Memory B cell (primary cell): ENCODE measurements at regions not wholly inside any gene's neighbourhood (a gene's known extent, or its start where the extent isn't known, plus 50 kb on each side); places are given as distances from the start of the nearest gene placed in this dataset.

Source experiments
- ATAC-seq: fragments of 150-1000 bp; cut with Tn5 transposase; 2 replicates; pipeline ENCODE4 v1.10.0; 2021; ENCODE audit warnings: low read depth, mild to moderate bottlenecking, moderate library complexity
- DNase-seq, 2 donors: peaks; one replicate each; pipeline ENCODE4 v3.0.0; 2022; ENCODE audit warnings: low spot score in 2 of 2
- H3K27ac Mint-ChIP-seq: one replicate; pipeline ENCODE4 v1.8.0; 2022; ENCODE audit warnings: mild to moderate bottlenecking, moderate library complexity, mixed read lengths
- H3K27me3 Mint-ChIP-seq: one replicate; pipeline ENCODE4 v1.8.0; 2022; ENCODE audit warnings: mixed read lengths
- H3K36me3 Mint-ChIP-seq: one replicate; pipeline ENCODE4 v1.8.0; 2022; ENCODE audit warnings: mild to moderate bottlenecking, mixed read lengths
- H3K4me1 Mint-ChIP-seq: one replicate; pipeline ENCODE4 v1.8.0; 2022; ENCODE audit warnings: mixed read lengths
- H3K4me3 Mint-ChIP-seq: one replicate; pipeline ENCODE4 v1.8.0; 2022; ENCODE audit warnings: mild to moderate bottlenecking, moderate library complexity, mixed read lengths
- H3K9me3 Mint-ChIP-seq: one replicate; pipeline ENCODE4 v1.8.0; 2022; ENCODE audit warnings: mixed read lengths

DNA sequence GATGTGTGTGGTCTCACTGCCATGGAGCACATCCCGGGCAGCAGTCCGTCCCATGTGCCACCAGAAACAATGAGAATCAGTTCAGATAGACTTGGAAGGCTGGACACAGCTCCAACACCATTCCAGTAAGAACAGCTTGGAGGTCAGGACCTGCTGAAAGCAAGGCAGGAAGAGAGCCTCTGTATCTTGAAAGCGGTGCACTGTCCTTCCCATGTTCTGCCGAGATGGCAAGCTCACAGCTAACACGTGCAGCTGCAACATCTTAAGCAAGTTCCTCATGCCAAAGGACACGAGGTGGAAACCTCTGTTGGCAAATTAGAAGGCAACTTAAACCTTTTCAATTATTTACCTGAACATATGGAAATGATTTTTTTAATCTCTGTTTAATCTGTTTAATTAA lies 175.4 kb downstream of the DLEU7 start:
- Mint-ChIP-seq H3K36me3 (peaks cover 7% of the 10 kb centered on the region), H3K4me1 (peaks cover 7% of the 10 kb centered on the region), H3K9me3 (peaks cover 9% of the 10 kb centered on the region), H3K4me3 (no peak overlapping the region), H3K27me3 (no peaks in the 10 kb centered on the region), H3K27ac (no peak overlapping the region)
- ATAC-seq (no peak), DNase-seq (no peak)

DNA sequence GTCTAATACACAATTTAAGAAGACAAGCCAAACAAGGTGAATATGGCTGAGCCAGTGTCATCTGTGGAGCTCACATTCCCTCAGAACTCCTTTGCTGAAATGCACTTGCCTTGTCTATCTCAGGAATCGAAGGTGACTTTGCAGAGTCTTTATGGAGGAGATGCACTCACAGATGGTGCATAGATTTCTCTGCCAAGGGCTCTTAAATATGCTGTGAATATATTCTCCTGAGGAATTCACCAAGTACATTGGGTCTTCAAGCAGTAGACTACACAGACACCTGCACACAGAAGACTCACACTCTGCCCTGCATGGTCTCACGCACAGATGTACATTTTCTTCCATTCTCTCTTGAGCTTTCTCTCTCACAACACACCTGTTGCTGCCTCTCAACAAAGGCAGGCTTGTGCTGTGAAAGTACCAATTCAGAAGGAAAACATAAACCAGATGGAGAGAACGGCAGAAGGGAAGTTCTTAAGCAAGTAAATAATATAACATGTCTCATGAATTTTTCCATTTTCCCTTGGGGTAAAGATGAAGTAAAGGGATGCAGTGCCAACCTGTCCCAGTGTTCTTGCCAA lies 174.7 kb downstream of the DLEU7 start:
- DNase-seq: no peak
- Mint-ChIP-seq H3K36me3 (peaks cover 7% of the 10 kb centered on the region), H3K27me3 (peaks cover 2% of the 10 kb centered on the region), H3K4me1 (peaks cover 7% of the 10 kb centered on the region), H3K9me3 (peaks cover 9% of the 10 kb centered on the region), H3K4me3 (no peak overlapping the region), H3K27ac (no peak overlapping the region)
- no peak for ATAC-seq

DNA sequence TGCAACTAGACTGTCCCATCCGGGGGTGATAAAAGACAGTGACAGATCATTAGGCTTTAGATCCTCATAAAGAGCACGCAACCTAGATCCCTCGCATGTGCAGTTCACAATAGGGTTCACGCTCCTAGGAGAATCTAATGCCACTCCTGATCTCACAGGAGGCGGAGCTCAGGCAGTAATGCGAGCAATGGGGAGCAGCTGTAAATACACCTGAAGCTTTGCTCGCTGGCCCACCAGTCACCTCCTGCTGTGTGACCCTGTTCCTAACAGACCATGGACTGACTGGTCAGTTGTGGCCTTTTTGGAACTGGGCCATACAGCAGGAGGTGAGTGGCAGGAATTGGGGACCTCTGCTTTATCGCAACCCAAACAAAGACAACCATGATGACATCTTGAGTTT lies 173.2 kb downstream of the DLEU7 start:
- Mint-ChIP-seq H3K4me3 (no peak overlapping the region), H3K27ac (no peak overlapping the region), H3K9me3 (peaks cover 9% of the 10 kb centered on the region), H3K36me3 (peaks cover 7% of the 10 kb centered on the region), H3K27me3 (peaks cover 2% of the 10 kb centered on the region), H3K4me1 (peaks cover 7% of the 10 kb centered on the region)
- DNase-seq (no peak), ATAC-seq (no peak)

DNA sequence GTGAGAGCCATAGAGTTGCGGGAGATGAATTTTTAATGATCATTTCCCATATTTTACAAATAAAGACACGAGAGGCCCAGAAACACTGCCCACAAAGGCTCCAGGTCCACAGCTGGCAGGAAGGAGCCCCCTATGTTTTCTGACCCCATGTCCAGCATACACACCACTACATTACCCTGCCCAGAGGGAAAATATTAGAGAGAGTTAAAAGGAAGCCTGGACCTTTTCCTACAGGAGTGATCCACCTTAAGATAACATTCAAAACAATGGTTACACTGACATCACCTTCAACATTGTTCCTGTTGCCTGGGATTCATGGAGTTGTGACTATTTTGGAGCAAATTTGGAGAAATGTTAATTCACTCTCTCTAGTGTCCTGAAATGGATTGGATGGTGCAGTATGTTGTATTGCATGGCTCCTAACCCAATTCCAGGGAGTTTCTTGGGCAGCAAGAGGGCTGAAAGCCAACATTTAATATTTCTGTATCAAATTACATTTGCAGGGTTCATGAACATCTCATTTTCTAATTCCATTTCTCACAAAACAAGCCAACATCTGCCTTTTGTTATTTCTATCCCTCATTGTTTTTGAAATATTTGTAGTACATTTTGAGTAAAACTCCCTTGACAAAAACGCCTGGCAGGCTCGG lies 172.5 kb downstream of the DLEU7 start:
- ATAC-seq: no peak
- Mint-ChIP-seq H3K4me3 (no peak overlapping the region), H3K27ac (no peak overlapping the region), H3K4me1 (peaks cover 8% of the 10 kb centered on the region), H3K36me3 (peaks cover 6% of the 10 kb centered on the region), H3K27me3 (peaks cover 2% of the 10 kb centered on the region), H3K9me3 (peaks cover 9% of the 10 kb centered on the region)
- no peak for DNase-seq

DNA sequence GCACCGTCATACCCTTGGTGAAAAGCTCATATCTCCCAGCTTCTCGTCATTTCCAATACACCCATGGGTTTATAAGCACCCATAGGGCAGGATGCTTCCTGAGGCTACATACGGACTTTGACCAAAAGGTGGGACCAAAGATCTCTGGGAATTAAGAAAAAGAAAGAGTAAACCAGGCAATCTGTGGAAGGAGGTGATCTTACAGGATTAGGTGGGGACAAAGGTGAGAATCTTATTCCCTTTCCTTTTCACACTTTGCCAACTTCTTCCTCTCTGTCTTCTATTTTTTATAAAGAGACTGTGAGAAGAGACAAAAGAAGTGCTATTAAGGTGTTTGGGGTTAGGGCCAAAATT lies 172.0 kb downstream of the DLEU7 start:
- H3K9me3 Mint-ChIP-seq: peaks cover 5% of the 10 kb centered on the region
- no peak overlapping the region for H3K4me3 Mint-ChIP-seq
- peaks cover 13% of the 10 kb centered on the region for H3K4me1 Mint-ChIP-seq
- H3K27me3 Mint-ChIP-seq: peaks cover 2% of the 10 kb centered on the region
- no peak overlapping the region for H3K27ac Mint-ChIP-seq
- peaks cover 2% of the 10 kb centered on the region for H3K36me3 Mint-ChIP-seq
- DNase-seq: no peak
- no peak for ATAC-seq

DNA sequence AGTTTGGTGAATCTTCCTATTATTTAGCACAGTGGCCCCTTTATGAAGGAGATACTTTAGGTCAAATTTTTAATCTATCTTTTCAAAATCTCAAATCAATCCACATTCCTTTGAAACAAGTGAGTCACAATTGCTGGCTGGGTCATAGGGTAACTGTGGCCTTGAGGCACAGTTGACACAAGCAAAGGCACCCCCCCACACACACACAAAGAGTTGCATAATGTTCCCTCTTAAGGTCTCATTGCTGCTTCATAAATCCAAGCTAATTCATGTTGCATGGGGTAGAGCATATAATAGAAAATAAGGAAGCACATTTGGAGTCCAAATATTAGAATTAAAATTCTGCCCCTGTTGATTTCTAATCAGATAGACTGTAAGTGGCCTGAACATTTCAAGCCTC lies 171.5 kb downstream of the DLEU7 start:
- H3K27ac Mint-ChIP-seq: no peak overlapping the region
- DNase-seq: no peak
- peaks cover 18% of the 10 kb centered on the region for H3K4me1 Mint-ChIP-seq

DNA sequence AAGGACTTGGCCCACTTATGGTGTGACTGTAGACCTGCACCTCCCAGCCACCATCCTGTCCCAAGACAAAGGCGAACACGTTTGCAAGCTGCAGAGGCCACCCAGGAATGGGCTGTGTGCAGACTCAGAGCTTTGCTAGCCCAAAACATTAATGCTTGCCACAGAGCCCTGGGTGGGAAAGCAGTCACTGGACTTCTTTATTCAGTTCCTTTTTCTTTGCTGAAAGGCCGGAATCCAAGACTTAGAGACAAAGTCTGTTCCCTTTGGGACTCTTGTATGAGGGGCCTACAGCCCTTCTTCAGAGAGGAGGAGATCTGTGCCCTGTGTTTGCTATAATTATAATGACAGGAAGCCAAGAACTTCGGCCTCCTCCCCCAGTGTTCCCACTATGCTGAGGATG lies 167.8 kb downstream of the DLEU7 start:
- no peak for DNase-seq
- Mint-ChIP-seq H3K27me3 (peaks cover 2% of the 10 kb centered on the region), H3K9me3 (no peaks in the 10 kb centered on the region), H3K4me3 (no peak overlapping the region), H3K36me3 (no peaks in the 10 kb centered on the region), H3K4me1 (peaks cover 15% of the 10 kb centered on the region), H3K27ac (peak overlapping the region; percentile 60)
- ATAC-seq: no peak

More for the DNA sequence above, 171.5 kb downstream of the DLEU7 start:
- H3K4me3 Mint-ChIP-seq: no peak overlapping the region
- peaks cover 2% of the 10 kb centered on the region for H3K9me3 Mint-ChIP-seq
- no peak for ATAC-seq
- peaks cover 2% of the 10 kb centered on the region for H3K27me3 Mint-ChIP-seq
- peaks cover under 1% of the 10 kb centered on the region for H3K36me3 Mint-ChIP-seq

DNA sequence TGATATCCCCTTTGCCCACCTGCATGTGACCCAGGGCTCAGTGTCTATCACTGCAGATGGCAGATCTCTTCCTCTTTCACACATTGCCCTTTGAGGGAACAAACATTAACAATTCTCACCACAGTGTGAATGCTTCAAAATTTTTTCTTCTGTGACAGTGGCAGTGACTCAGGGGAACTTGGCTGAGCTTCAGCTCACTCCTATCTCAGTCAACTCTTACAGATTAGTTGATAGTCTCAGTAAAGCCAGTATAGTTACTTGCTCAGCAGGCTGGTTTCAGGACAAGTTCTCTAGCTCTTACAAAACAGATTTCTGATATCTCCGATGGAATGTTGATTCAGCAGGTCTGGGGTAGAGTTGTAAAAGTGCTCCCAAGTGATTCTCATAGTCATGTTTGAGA lies 166.9 kb downstream of the DLEU7 start:
- DNase-seq (no peak), ATAC-seq (peak; percentile 75)
- peak overlapping the region; percentile 6 for H3K27ac Mint-ChIP-seq
- H3K9me3 Mint-ChIP-seq: no peaks in the 10 kb centered on the region
- H3K36me3 Mint-ChIP-seq: no peaks in the 10 kb centered on the region
- no peak overlapping the region for H3K4me3 Mint-ChIP-seq
- peaks cover 13% of the 10 kb centered on the region for H3K4me1 Mint-ChIP-seq
- H3K27me3 Mint-ChIP-seq: peaks cover 2% of the 10 kb centered on the region

DNA sequence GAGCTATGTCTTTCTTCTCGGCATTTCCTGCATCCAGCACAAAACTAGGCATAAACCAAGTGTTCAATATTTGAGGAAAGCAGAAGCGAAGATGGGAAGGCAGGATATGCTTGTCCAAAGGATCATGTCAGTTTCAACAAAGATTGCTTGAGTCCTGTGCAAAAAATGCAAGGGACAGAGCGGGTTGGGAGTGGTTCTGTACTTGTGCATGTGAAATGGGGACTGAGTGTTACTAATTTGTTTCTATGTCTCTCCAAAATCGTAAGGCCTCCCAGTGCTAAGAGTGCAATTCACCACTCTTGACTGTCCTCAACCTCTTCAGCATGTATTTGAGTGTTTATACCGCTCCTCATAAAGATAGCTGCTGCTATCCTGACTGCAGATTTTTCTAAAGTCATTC lies 166.2 kb downstream of the DLEU7 start:
- ATAC-seq (no peak), DNase-seq (no peak)
- Mint-ChIP-seq H3K4me1 (peaks cover 13% of the 10 kb centered on the region), H3K4me3 (no peak overlapping the region), H3K36me3 (no peaks in the 10 kb centered on the region), H3K27me3 (peaks cover 2% of the 10 kb centered on the region), H3K9me3 (no peaks in the 10 kb centered on the region), H3K27ac (no peak overlapping the region)

DNA sequence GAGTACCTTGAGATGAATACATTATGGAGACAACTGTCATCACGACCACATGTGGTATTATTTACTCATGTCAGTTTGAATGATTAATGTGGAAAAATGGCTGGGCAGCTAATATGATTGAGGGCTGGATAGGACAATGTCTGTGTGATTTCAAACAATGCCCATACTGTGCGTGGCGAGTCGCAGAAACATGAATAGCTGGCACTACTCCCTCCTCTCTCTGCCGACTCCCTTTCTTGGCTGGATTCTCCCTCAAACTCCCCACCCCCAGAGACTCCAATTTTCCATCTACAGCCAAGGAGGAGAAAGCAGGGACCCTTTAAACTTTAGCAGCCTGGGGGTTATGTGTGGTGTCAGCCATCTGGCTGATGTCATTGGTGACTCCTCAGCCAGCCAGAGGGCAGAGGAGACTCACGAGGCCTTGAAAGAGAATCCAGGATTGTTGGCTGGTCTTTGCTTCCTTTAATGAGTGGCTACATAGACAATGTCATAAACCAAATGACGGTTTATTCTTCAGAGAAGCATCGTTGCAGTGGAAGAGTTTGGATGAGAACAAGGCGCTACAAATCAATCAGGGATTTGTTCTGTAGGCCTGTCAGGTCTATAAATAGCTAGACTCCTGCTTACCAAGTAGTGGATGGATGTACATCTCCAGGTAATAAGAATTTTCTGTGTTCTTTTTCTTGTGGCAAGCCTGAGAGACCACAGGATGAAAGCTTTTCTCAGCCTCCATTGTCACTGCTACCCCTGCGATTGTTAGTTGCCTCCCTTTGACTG lies 165.6 kb downstream of the DLEU7 start:
- H3K36me3 Mint-ChIP-seq: no peaks in the 10 kb centered on the region
- H3K9me3 Mint-ChIP-seq: no peaks in the 10 kb centered on the region
- ATAC-seq: no peak
- H3K27me3 Mint-ChIP-seq: peaks cover 2% of the 10 kb centered on the region
- DNase-seq: no peak
- H3K4me3 Mint-ChIP-seq: no peak overlapping the region
- H3K27ac Mint-ChIP-seq: no peak overlapping the region
- peaks cover 13% of the 10 kb centered on the region for H3K4me1 Mint-ChIP-seq

DNA sequence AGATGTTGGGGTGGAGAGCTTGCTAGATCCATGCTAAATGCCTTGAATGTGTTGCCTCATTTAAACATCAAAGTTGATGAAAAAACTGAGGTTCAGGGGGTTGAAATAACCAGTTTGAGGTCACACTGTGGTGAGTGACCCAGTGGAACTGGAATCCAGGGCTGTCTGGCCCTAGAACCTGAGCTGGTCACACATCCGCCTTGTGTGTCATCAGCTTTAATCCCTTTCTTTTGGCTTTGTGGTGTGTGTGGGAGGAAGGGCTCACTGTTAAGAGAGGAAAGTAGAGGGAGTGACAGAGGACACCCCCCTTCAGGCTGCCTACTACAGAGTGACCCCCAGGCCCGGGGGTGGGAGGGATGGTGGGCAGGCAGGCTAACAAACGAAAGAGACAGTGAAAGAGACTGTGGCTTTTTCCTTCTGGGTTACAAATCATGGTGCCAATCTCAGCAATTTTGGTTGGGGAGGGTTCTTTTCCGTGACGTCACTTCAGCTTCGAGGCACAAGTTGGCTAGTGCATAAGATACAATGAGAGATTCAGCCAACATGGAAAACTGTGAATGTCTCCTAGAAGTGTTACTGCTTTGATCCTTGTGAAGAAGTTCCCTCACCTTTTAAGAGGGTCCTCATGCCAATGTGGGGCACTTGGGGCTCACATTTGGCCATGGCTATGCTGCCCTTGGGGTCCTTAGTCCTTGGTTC lies 164.9 kb downstream of the DLEU7 start:
- ATAC-seq: no peak
- no peaks in the 10 kb centered on the region for H3K36me3 Mint-ChIP-seq
- no peak overlapping the region for H3K27ac Mint-ChIP-seq
- H3K27me3 Mint-ChIP-seq: no peaks in the 10 kb centered on the region
- H3K4me3 Mint-ChIP-seq: no peak overlapping the region
- DNase-seq: no peak
- H3K4me1 Mint-ChIP-seq: peaks cover 14% of the 10 kb centered on the region
- H3K9me3 Mint-ChIP-seq: no peaks in the 10 kb centered on the region

DNA sequence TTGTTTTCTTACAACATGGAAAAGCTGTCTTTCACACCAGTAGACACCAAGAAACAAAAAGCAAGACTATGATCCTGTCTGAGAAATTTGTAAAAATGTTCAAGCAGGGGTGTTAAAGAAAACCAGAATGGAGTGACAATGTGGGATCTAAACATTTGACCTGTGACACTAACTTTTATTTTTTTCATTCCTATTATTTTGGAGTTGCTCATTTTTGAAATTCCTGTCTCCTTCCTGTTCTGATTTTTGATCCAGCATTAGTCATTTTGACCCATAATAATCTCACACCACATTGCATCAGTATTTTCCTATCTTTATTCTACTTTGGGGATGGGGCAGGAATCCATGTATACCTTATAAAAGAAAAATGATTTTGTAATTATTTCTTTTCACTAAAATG lies 164.2 kb downstream of the DLEU7 start:
- Mint-ChIP-seq H3K27ac (no peak overlapping the region), H3K4me1 (peaks cover 21% of the 10 kb centered on the region), H3K9me3 (no peaks in the 10 kb centered on the region), H3K27me3 (no peaks in the 10 kb centered on the region), H3K4me3 (no peak overlapping the region), H3K36me3 (no peaks in the 10 kb centered on the region)
- ATAC-seq (no peak), DNase-seq (no peak)

DNA sequence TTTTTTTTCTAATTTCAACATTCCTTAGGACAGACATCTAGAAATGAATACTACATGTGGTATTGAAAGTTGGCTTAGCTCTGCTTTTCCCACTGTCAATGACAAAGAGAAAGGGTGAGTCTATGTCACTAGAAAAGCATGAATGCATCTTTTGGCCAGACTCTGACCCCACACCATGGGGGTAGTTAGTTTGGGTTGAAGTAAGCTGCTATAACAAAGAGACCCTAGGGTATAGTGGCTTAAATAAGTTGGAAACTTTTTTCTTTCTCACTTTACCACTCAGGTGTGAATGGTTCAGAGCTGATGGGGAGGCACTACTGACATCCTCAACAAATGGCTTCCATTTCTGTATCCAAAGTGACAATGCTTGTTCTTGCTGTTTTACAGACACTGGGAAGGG lies 161.5 kb downstream of the DLEU7 start:
- ATAC-seq (no peak), DNase-seq (no peak)
- Mint-ChIP-seq H3K27ac (no peak overlapping the region), H3K36me3 (no peaks in the 10 kb centered on the region), H3K9me3 (no peaks in the 10 kb centered on the region), H3K4me3 (no peak overlapping the region), H3K27me3 (no peaks in the 10 kb centered on the region), H3K4me1 (peaks cover 15% of the 10 kb centered on the region)

DNA sequence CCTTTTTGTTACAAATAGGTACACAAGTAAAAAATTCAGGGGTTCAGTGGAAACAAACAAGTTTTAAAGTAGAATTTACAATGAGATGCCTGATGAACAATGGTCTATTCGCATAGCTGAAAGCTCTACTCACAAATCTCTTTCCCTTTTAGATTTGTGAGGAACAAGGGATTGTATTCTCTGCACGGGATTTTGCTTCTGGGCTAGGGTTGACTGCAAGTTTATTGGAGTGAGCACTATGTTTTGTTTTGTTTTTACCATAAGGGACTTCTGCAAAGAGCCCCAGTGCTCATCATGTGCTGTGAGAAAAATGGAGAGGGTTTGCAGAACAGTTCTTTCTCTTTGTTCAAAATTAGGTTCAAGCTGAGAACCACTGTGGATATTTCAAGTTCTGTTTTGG lies 160.5 kb downstream of the DLEU7 start:
- H3K4me1 Mint-ChIP-seq: peaks cover 14% of the 10 kb centered on the region
- H3K9me3 Mint-ChIP-seq: no peaks in the 10 kb centered on the region
- H3K4me3 Mint-ChIP-seq: no peak overlapping the region
- ATAC-seq: no peak
- no peak for DNase-seq
- H3K27me3 Mint-ChIP-seq: no peaks in the 10 kb centered on the region
- H3K27ac Mint-ChIP-seq: no peak overlapping the region
- no peaks in the 10 kb centered on the region for H3K36me3 Mint-ChIP-seq
